ENCODE measurements at regions not wholly inside any gene's neighbourhood (a gene's known extent, or its start where the extent isn't known, plus 50 kb on each side); places are given as distances from the start of the nearest gene placed in this dataset.
A peak's percentile ranks its signal among the peaks of the same experiment; 100 is the strongest.

DNA sequence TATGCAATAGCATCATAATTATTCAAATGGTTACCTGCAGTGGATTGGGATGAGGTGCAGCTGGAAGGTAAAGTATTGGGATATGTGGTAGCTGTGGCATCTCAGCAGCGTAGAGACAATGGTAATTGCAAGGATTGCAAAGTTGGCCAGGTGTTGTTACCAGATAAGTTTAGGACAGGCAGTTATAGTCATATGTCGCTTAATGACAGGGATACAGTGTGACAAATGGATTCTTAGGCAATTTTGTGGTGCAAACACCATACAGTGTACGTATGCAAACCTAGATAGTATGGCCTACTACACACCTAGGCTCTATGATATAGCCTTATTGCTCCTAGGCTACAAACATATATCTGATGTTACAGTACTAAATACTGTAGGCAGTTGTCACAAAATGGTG is 163.5 kb upstream of the LYZL2 start:
- DNase-seq = no peak

DNA sequence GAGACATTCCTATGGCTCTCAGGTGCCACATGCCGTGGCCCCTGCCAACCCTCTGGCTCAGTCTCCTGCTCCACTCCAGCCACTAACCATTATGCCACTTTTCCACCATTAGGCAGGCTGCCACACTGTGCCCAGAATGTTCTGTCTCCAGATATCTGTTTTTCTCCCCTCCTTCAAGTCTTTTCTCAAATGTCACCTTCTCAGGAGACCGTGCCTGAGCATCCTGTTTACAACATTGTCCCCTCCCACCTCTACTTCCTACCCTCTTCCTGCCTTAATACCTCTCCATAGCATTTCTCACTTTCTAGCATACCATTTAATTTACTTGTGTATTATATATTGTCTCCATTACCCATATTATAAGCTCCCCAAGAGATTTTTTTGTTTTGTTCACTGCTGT is 162.5 kb upstream of the LYZL2 start:
- DNase-seq = no peak

DNA sequence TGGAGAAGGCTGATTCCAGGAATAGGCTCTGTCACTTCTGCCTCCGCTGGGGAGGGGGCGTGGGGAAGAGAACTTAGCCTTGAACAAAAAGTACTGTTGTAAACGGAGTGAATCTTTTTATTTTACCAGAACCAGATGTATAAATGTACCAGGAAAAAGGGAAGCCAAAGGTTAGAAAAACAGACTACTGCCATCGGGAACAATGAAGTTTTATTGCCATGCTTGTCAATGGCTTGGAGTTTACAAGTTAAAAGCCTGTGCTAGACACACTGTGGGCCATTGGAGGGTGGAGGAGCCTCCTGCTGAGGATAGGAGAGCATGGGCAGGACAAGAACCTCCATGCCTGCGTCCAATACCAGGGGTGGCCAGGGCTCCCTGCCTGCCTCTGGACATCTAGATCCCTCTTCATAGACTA is 161.7 kb upstream of the LYZL2 start:
- DNase-seq = no peak

DNA sequence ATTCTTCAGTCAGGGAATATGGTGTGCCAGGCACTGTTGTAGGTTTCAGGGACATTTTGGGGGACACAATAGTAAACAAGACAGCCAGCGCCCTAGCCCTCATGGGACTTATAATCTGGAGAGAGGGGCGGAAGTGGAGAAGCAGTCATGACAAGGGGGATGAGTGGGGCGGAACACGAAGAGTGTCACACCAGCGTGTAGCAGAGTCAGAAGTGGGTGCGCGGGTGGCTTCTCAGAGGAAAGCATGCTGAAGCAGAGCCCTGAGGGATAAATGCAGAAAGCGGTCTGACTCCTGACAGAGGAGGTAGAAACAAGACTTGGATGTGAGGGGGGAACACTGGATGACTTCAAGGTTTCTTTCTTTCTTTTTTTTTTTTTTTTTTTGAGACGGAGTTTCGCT is 160.3 kb upstream of the LYZL2 start:
- no peak for DNase-seq

DNA sequence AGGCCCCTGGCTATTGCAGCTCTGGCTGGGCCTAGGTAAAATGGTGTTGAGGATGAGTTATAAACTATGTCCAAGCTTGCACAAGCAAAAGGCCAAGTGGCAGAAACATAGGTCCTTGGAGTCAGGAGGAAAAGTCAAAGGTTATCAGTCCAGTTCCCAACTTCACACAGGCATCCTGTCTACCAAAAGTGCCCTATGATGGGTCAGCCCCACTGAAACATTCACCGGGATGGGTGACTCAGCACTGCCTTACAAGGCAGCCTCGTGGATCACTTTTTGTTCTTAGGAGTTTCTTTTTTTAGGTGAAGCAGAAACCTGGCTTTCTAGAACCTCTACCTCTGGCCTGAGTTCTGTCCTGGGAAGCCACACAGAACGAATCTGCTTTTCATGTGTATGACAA is 158.8 kb upstream of the LYZL2 start:
- DNase-seq = peak; percentile 52

DNA sequence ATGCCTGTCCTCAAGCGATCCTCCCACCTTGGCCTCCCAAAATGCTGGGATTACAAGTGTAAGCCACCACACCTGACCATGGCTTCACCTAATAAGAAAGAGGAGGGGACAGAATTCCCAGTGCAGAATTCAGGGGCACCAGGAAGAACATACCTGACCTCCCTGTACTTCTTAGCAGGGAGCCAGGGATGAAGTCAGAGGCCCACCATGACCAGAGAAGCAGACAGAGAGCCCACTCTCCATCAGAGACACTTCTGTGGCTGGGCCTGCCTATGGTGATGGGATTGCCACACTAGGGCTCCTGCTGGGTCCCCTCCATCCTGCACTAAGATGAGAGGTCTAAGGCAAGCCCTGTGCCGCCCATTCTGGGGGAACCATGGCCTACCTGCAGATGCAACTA is 157.4 kb upstream of the LYZL2 start:
- DNase-seq = no peak

DNA sequence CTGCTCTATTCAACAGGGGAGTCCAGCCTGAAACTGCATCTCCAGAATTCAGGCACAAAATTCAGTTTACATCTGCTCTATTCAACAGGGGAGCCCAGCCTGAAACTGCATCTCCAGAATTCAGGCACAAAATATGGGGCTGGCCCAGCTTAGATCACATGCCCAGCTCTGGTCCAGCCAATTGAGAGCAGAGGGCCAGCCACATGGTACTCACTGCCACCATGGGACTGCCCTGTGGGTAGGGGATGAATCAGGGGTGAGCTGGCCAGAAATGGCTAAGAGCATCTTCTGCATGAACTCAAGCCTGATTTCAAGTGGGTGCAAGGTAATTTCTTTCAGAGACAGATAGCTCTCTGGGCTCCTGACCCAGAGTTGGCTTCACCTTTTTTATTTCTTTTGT is 156.6 kb upstream of the LYZL2 start:
- peak; percentile 48 for DNase-seq

DNA sequence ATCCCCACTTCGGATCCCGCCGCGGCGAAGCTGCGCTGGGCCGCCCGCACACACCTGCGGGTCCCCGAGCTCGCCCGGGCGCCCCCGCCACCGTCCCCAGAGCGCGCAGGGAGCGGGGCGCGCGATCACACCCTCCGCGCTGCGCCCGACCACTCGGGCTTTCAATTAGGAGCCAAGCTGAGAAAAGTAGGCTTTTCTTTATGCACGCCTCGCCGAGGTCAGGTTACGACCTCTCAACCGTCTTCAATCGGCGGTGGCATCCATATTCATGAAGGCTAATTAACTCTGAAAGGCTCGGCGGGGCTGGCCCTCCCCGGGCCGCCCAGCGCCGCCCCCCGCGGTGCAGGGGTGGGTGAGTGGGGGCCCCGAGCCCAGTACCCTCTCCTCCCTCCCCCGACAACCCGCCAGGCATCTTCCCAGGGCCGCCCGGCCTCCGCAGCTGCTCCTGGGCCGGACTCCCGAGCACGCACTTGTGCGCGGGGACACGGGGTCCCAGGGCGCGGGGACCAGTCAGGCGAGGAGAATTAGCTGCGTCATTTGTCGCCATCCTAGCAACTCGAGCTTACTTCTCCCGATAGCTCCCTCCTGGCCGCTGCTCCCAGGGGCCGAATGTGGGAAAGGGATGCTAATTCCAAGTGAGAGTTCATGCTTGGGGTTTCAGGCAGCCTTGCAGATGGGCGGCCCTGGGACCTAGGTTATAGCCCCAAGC is 155.5 kb upstream of the LYZL2 start:
- DNase-seq = peak; percentile 74

DNA sequence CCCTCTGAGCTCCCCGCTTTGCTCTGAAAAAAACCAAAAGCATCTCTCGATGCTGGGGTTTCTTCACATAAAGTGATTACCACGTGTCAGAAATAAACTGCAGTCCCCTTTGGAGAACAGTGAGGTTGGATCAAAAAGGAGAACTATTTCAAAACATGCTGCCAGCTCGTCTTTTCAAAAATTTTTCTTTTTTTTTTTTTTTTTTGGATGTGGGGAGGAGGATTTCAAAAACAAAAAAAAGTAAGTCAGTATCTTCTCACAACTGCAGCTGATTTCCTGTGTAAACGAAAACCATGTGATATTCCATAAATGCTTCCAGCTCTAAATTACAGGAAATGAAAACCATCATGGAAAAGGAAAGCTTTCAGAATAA is 155.0 kb upstream of the LYZL2 start:
- peak; percentile 72 for DNase-seq

DNA sequence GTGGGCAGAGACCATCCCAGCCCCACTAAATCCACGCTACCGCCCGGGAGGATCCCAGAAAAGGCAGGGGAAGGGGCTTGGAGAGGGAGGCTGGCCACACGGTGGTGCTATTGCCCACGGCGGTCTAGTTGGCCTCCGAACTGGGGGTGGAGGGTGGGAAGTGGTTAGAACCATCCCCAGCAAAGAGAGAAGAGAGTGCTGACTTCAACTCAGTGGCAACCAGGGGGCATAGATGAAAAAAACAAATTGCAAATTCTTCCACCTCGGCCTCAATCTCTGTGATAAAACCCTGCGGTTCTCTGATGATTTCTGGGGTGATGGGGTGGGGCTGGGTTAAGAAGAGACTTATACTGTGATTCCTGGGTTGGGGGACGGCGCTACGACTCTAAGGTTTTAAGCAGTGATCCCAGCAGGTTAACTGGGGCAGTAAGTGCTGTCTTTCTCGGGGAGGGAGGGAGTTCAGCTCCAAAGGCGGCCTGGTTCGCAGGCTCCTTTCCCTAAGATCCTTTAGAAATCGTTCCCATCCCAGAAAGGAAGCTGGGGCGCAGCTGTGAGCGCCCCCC is 154.5 kb upstream of the LYZL2 start:
- peak; percentile 92 for DNase-seq

DNA sequence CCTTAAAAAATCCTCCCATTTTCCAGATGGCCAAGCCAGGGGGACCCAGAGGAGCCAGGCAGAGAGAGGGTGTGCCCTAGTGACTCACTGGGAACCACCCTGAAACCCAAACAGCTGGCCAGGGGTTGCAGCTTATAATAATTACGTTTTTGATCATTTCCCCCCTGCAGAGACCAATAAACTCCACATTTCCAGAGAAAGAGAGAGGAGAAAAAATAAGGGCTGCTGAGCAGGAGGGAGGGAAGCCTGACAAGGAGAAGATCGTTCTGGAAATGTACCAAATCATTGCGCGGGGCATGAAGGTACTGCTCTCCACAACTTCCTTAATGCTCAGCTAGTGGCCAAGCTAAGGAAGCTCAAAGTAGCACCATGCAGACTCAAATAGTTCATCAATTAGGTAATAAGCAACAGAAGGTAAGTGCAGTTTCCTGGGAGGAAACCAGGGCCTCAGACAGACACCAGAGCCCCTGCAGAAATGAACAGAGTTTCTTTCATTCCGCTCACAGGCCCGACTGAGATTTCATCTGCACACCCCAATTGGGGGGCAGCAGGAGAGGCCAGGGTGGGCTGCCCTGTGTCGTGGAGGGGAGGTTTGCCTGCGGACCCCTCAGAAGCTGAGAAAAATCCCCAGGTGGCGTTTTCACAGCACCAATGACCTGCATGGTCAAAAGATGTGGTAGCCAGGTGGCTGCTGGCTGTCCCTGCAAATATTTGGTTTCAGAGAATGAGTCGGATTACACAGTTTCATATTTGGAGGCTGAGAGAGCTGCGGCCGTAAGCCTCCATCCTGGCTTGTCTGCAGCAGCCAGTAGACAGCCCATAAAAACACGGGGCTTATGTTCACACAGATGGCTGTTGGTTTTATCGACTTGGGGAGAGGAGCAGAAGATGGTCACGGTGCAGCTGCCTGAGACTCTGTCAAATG is 153.2 kb upstream of the LYZL2 start:
- DNase-seq = peak; percentile 79

DNA sequence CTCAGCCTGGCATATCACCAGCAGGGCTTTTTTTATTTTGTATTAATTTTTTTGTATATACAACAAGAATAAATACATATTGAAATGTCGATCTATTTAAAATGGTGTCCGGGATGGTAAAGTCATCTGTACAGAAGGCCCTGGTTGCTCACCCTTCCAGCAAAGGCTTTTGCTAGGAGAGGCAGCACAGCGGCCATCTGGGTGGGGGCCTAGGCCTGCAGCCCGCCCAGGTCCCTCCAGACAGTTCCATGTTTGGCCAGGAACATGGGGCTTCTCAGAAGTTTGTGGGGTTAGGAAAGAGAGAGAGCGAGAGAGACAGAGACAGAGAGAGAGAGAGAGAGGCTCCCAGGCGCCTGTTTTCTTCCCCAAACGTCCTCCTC is 152.6 kb upstream of the LYZL2 start:
- no peak for DNase-seq

DNA sequence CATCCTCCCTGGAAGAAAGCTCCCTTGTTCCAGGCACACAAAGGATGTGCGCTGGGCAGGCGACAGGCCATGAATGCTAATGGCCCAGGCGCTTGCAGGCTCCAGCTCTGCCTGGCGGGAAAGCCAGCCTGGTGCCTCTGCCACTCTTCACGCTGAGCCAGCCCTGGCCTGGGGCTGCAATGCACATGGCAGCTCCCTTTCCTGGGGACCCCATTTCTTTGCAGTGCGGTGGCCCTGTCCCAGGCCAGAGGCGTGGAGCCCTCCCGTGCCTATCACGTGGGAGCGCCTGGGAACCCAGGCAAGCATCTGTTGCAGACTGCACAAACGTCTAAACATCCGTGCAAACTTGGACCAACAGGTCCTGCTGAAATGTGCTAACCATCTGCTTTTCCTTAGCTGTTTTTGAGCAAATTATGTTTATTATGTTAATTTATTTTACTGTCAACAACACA is 152.1 kb upstream of the LYZL2 start:
- no peak for DNase-seq

DNA sequence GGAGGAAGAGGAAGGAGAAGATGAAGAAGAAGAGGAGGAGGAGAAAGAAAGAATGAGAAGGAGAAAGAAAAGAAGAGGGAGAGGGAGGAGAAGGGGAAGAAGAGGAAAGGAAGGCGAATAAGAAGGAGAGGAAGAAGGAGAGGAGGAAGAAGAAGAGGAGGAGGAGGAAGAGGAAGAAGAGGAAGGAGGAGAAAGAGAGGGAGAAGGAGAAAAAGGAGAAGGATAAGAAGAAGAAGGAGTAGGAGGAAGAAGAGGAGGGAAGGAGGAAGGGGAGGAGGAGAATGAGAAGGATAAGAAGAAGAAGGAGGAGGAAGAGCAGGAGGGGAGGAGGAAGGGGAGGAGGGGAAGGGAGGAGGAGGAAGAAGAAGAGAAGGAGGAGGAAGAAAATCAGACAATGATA is 149.2 kb upstream of the LYZL2 start:
- DNase-seq = no peak

DNA sequence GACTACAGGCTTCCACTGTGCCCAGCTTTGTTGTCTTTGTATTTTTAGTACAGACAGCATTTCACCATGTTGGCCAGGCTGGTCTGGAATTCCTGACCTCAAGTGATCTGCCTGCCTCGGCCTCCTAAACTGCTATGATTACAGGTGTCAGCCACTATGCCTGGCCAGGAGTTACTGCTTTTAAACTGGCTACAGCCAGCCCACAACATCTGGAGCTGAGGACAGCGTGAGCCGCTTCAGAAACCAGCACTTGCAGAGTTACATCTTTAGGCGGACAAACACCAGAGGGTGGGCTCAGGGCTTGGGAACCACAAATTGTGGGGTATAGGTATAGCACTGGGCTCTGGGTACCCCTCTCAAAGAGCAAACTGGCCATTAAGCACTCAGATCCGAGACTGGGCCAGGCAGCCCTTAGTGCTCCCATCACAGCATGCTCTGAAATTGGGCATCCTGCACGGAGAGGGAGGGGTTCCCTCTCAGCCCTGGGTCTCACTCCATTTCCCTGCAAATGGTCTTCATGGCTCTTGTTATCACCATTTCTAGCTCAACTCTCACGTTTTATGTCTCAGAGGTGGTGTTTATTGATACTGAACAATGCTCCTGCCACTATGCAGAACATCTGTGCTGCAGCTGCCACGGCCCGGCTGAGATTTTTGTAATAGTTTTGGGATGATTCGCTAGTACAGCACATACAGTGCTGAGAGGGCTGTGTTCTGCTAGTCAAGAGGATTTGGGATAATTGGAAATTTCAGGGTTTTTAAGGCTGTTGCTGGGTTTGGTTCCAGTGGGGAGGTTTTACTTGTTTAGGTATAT is 146.4 kb upstream of the LYZL2 start:
- DNase-seq = peak; percentile 89

DNA sequence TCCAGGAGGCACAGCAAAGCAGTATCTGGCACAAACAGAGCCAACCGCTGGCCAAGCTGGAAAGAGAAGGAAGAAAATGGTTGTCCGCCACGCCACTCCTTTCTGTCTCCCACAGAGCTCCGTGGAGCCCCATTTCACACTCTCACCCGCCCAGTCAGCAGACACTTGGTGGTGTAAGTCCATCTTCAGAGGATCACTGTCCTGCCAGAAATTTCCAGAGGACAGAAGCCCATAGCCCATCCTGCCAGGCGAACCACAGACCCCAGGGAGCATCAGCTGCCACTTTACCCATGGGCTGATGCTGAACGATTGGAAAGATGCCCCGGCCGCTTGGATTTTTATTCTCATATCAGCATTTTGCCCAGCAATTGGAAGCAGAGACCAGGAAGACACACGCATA is 144.7 kb upstream of the LYZL2 start:
- DNase-seq = no peak

DNA sequence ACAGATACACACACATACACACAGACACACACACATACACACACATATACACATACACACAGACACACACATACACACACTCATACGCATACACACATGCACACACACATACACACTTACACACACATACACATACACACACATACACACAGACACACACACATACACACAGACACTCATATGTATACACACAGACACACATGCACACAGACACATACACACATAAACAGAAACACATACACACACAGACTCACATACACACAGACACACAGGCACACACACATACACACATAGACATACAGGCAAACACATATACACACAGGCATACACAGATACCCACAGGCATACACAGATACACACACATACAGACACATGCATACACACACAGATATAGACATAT is 143.9 kb upstream of the LYZL2 start:
- no peak for DNase-seq

DNA sequence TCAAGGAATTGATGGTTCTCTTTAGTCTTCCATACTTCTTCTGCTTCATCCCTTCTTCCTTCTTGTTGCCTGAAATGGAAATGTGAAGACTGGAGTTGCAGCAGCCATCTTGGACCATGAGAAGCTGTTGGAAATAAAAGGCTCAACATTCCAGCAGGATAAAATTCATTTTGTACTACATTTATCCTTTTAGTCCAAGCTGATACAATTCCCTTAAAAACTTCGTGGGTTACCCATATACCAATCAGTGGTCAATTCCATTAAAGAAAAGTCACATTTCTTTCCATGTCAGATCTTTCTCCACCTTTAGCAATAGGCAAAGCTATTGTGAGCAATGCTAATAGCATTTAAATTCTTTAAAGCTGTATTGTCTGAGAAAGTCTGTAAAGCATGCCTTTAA is 141.3 kb upstream of the LYZL2 start:
- DNase-seq = no peak

DNA sequence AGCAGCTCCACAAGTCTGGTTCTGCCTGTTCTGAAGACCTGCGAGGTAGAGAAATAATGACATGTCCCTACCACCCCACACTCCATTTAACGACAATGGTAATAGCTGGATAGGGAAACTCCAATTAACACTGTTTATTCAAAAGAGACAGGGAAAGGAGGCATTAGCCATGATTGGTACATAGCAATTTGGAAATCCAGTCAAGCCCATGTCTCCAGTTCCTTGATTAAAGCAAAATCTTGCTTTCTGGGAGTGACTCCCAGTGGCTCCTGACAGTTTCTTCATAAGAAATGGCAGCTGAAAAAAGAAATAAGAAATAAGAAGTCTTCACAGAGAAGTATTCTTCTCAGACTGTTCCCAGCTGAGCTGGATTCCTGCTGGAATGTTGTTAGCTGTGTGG is 140.7 kb upstream of the LYZL2 start:
- no peak for DNase-seq

DNA sequence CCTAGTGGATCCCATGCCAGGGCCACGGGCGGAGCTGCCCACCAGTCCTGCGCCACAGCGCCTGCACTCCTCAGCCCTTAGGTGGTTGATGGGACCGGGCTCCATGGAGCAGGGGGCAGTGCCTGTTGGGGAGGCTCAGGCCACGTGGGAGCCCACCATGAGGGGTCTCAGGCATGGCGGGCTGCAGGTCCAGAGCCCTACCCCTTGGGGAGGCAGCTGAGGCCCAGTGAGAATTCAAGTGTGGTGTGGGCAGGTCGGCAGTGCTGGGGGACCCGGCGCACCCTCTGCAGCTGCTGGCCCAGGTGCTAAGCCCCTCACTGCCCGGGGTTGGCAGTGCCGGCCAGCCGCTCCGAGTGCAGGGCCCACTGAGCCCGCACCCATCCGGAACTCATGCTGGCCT is 139.8 kb upstream of the LYZL2 start:
- DNase-seq = no peak

DNA sequence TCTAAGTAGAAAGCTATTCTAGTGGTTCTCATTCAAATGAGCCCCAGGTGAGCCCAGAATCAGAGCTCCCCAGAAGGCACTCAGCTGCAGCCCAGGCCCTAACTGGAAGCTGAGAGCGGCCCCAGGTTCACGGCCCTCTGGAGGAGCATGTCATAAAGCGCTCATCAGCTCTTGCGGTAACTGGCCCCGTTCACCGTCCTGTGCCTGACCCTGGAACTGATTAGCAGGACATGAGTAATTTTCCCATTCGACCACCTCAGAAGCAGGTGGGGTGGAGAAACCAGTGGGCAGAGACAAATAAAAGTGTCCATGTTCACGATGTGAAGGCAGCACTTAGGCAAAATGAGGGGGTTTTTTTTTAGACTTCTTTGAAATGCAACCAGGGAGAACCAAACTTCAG is 136.1 kb upstream of the LYZL2 start:
- DNase-seq = no peak

DNA sequence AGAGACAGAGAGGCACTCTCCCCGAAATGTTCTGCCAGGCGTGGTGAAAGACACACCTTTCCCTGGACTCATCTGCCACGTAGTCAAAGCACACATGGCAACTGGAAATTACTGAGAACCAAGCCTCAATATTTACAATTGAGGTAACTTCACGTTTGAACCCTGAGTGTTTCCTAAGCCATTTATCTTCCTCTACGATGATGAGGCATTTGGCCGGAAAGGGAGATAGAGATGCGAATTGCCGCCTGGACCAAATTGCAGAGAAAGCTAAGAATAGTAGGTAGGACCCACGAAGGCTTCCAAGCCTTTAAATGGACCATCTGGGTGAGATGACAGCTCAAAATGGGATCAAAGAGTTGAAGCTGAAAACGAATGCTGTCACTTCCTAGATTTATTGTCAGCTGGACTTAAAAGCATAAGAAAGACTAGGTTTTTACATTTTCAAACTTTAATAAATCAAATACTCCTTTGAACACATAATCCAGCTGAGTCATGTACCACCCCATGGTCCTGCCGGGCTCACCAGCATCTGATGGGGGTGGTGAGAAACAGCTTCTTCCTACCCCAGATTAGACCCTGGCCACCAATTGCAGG is 135.6 kb upstream of the LYZL2 start:
- DNase-seq = no peak

DNA sequence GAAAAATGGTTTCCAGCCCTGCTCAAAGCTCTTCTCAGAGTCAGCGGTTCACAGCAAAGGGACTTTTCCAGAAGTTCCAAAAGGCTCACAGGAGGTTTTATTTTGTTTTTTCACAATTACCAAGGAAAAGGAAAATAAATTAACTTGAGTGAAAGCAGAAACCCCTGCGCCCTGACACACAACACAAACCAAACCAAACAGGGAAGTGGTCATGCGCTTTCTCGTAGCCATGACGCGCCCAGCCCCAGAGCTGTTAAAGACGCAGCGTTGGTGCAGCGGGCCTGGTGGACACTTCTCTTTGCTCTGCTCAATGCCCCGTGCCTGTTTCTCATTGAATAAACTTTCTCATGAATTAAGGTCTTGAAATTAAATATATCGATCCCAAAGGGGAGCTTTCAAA is 134.4 kb upstream of the LYZL2 start:
- DNase-seq = no peak

All from fibroblast of skin of right biceps (primary cell).